ENCODE measurements at regions not wholly inside any gene's neighbourhood (a gene's known extent, or its start where the extent isn't known, plus 50 kb on each side); places are given as distances from the start of the nearest gene placed in this dataset.

GRCh38 chr2:121036226-121036692 lies 248.7 kb downstream of the TFCP2L1 start:
- Histone ChIP-seq H4K8ac (ENCODE audit: low read length) (no peak overlapping the region), H3K36me3 (ENCODE audit: control insufficient read depth in 1 of 2, insufficient read depth in 2 of 2, low read depth in 1 of 2, low read length in 2 of 2) (no peaks in the 10 kb centered on the region), H3K4ac (ENCODE audit: low read depth in 1 of 2, low read length in 2 of 2) (no peak overlapping the region), H2AFZ (ENCODE audit: low read depth, low read length) (no peak overlapping the region), H3K4me3 (ENCODE audit: insufficient read depth in 1 of 2, low read depth in 1 of 2, low read length in 2 of 2) (no peak overlapping the region), H2BK15ac (ENCODE audit: low read depth, poor library complexity, severe bottlenecking) (no peak overlapping the region), H3K27ac (ENCODE audit: low read length, poor library complexity, severe bottlenecking) (no peak overlapping the region), H3K27me3 (ENCODE audit: control insufficient read depth in 1 of 2, insufficient read depth in 1 of 2, low read length in 2 of 2) (peaks cover 62 to 82% of the 10 kb centered on the region in 2 experiments), H2BK12ac (ENCODE audit: low read length in 2 of 2) (no peak overlapping the region), H2BK5ac (ENCODE audit: low read depth, low read length, poor library complexity, severe bottlenecking) (no peak overlapping the region), H2BK120ac (ENCODE audit: low read depth, low read length) (no peak overlapping the region), H3K23ac (ENCODE audit: low read length in 2 of 2) (no peak overlapping the region), H4K91ac (ENCODE audit: low read length) (no peak overlapping the region), H3K79me1 (replicated peaks; ENCODE audit: low read length, poor library complexity, severe bottlenecking) (no peaks in the 10 kb centered on the region), H3K4me2 (ENCODE audit: low read length, poor library complexity, severe bottlenecking) (no peak overlapping the region), H3K4me1 (ENCODE audit: control insufficient read depth, insufficient read depth, low read depth, low read length) (peaks cover 8% of the 10 kb centered on the region), H3K14ac (ENCODE audit: low read length in 2 of 2) (no peak overlapping the region), H3K9me3 (ENCODE audit: control insufficient read depth, low read length) (no peaks in the 10 kb centered on the region), H3K18ac (ENCODE audit: low read depth in 1 of 2, low read length in 2 of 2) (no peak overlapping the region), H2AK5ac (ENCODE audit: low read length, severe bottlenecking) (no peak overlapping the region), H3K9ac (ENCODE audit: low read length) (no peak overlapping the region)
- WGBS, result 90% methylated on average over 2 of the region's 2 CpGs
- no peak for DNase-seq

DNA sequence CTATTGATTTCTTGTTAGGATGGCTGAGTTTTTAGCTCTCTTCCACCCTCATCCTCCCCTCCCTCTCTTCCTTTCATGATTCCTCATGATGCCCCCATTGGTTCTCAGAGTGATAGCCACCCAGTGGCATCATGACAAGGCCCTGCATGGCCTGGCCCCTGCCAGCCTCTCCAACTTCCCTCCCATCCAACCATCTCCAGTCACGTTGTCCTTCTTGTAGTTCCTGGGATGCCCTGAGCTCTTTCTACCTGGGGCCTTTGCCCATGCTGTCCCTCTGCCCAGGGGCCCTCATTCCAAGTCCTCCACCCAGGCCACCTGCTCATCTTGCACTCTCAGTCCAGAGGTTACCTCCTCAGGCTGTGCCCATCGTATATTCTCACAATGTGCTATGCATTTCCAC lies 247.5 kb downstream of the TFCP2L1 start:
- Histone ChIP-seq H3K23ac (ENCODE audit: low read length in 2 of 2) (no peak overlapping the region), H3K27ac (ENCODE audit: low read length, poor library complexity, severe bottlenecking) (no peak overlapping the region)
- 48% methylated on average over 1 of the region's 2 CpGs for WGBS

GRCh38 chr2:121038031-121038430 lies 247.0 kb downstream of the TFCP2L1 start:
- H3K23ac ChIP-seq (ENCODE audit: low read length in 2 of 2), result no peak overlapping the region
- no peak overlapping the region for H4K91ac ChIP-seq (ENCODE audit: low read length)
- no peaks in the 10 kb centered on the region for H3K9me3 ChIP-seq (ENCODE audit: control insufficient read depth, low read length)
- no peak overlapping the region for H3K27ac ChIP-seq (ENCODE audit: low read length, poor library complexity, severe bottlenecking)
- no peak overlapping the region for H4K8ac ChIP-seq (ENCODE audit: low read length)
- H3K4ac ChIP-seq (ENCODE audit: low read depth in 1 of 2, low read length in 2 of 2), result no peak overlapping the region
- peaks cover 56 to 76% of the 10 kb centered on the region in 2 experiments for H3K27me3 ChIP-seq (ENCODE audit: control insufficient read depth in 1 of 2, insufficient read depth in 1 of 2, low read length in 2 of 2)
- H3K9ac ChIP-seq (ENCODE audit: low read length), result no peak overlapping the region
- H3K36me3 ChIP-seq (ENCODE audit: control insufficient read depth in 1 of 2, insufficient read depth in 2 of 2, low read depth in 1 of 2, low read length in 2 of 2), result no peaks in the 10 kb centered on the region
- no peak overlapping the region for H3K4me3 ChIP-seq (ENCODE audit: insufficient read depth in 1 of 2, low read depth in 1 of 2, low read length in 2 of 2)
- H2AFZ ChIP-seq (ENCODE audit: low read depth, low read length), result no peak overlapping the region
- DNase-seq, result no peak
- H3K79me1 ChIP-seq (replicated peaks; ENCODE audit: low read length, poor library complexity, severe bottlenecking), result no peaks in the 10 kb centered on the region
- no peak overlapping the region for H2AK5ac ChIP-seq (ENCODE audit: low read length, severe bottlenecking)
- no peak overlapping the region for H2BK5ac ChIP-seq (ENCODE audit: low read depth, low read length, poor library complexity, severe bottlenecking)
- no peak overlapping the region for H2BK15ac ChIP-seq (ENCODE audit: low read depth, poor library complexity, severe bottlenecking)
- H2BK12ac ChIP-seq (ENCODE audit: low read length in 2 of 2), result no peak overlapping the region
- H2BK120ac ChIP-seq (ENCODE audit: low read depth, low read length), result no peak overlapping the region
- H3K14ac ChIP-seq (ENCODE audit: low read length in 2 of 2), result no peak overlapping the region
- peaks cover 8% of the 10 kb centered on the region for H3K4me1 ChIP-seq (ENCODE audit: control insufficient read depth, insufficient read depth, low read depth, low read length)
- WGBS, result 84% methylated on average over 7 of the region's 7 CpGs
- no peak overlapping the region for H3K18ac ChIP-seq (ENCODE audit: low read depth in 1 of 2, low read length in 2 of 2)
- no peak overlapping the region for H3K4me2 ChIP-seq (ENCODE audit: low read length, poor library complexity, severe bottlenecking)

More for the DNA sequence above, 247.5 kb downstream of the TFCP2L1 start:
- Histone ChIP-seq H3K14ac (ENCODE audit: low read length in 2 of 2) (no peak overlapping the region), H2BK5ac (ENCODE audit: low read depth, low read length, poor library complexity, severe bottlenecking) (no peak overlapping the region), H3K4ac (ENCODE audit: low read depth in 1 of 2, low read length in 2 of 2) (no peak overlapping the region), H3K4me1 (ENCODE audit: control insufficient read depth, insufficient read depth, low read depth, low read length) (peaks cover 8% of the 10 kb centered on the region), H3K9me3 (ENCODE audit: control insufficient read depth, low read length) (no peaks in the 10 kb centered on the region), H3K36me3 (ENCODE audit: control insufficient read depth in 1 of 2, insufficient read depth in 2 of 2, low read depth in 1 of 2, low read length in 2 of 2) (no peaks in the 10 kb centered on the region), H4K8ac (ENCODE audit: low read length) (no peak overlapping the region), H3K4me3 (ENCODE audit: insufficient read depth in 1 of 2, low read depth in 1 of 2, low read length in 2 of 2) (no peak overlapping the region), H3K18ac (ENCODE audit: low read depth in 1 of 2, low read length in 2 of 2) (no peak overlapping the region), H3K27me3 (ENCODE audit: control insufficient read depth in 1 of 2, insufficient read depth in 1 of 2, low read length in 2 of 2) (peaks cover 56 to 81% of the 10 kb centered on the region in 2 experiments), H2AK5ac (ENCODE audit: low read length, severe bottlenecking) (no peak overlapping the region), H2AFZ (ENCODE audit: low read depth, low read length) (no peak overlapping the region), H2BK120ac (ENCODE audit: low read depth, low read length) (no peak overlapping the region), H4K91ac (ENCODE audit: low read length) (no peak overlapping the region), H2BK12ac (ENCODE audit: low read length in 2 of 2) (no peak overlapping the region), H3K9ac (ENCODE audit: low read length) (no peak overlapping the region), H3K79me1 (replicated peaks; ENCODE audit: low read length, poor library complexity, severe bottlenecking) (no peaks in the 10 kb centered on the region), H2BK15ac (ENCODE audit: low read depth, poor library complexity, severe bottlenecking) (no peak overlapping the region), H3K4me2 (ENCODE audit: low read length, poor library complexity, severe bottlenecking) (no peak overlapping the region)
- no peak for DNase-seq

DNA sequence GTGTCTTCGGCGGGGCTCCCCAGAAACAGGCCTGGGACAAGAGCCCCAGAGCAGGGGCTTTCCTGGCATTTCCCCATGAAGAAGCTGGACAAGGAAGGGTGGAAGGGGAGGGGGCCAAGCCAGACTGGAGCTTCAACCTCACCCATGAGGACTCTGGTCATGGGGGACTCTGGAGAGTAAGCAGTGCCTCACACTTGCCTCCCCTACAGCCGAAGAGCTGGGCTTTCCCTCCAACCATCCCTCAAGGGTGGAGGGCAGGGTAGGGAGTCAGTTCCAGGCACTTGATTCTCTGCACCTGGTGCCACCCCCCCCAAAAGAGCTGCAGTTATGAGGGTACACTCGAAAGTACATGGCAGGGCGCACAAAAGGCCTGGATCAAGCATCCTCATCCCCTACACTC lies 246.6 kb downstream of the TFCP2L1 start:
- Histone ChIP-seq H3K23ac (ENCODE audit: low read length in 2 of 2) (no peak overlapping the region), H4K8ac (ENCODE audit: low read length) (no peak overlapping the region), H3K36me3 (ENCODE audit: control insufficient read depth in 1 of 2, insufficient read depth in 2 of 2, low read depth in 1 of 2, low read length in 2 of 2) (no peaks in the 10 kb centered on the region), H3K4me2 (ENCODE audit: low read length, poor library complexity, severe bottlenecking) (no peak overlapping the region), H2BK15ac (ENCODE audit: low read depth, poor library complexity, severe bottlenecking) (no peak overlapping the region), H2BK5ac (ENCODE audit: low read depth, low read length, poor library complexity, severe bottlenecking) (no peak overlapping the region), H3K27me3 (ENCODE audit: control insufficient read depth in 1 of 2, insufficient read depth in 1 of 2, low read length in 2 of 2) (peaks cover 55 to 76% of the 10 kb centered on the region in 2 experiments), H2AFZ (ENCODE audit: low read depth, low read length) (no peak overlapping the region), H3K4ac (ENCODE audit: low read depth in 1 of 2, low read length in 2 of 2) (no peak overlapping the region), H3K79me1 (replicated peaks; ENCODE audit: low read length, poor library complexity, severe bottlenecking) (no peaks in the 10 kb centered on the region), H2BK12ac (ENCODE audit: low read length in 2 of 2) (no peak overlapping the region), H3K9me3 (ENCODE audit: control insufficient read depth, low read length) (peaks cover 1% of the 10 kb centered on the region), H2BK120ac (ENCODE audit: low read depth, low read length) (no peak overlapping the region), H3K4me1 (ENCODE audit: control insufficient read depth, insufficient read depth, low read depth, low read length) (peaks cover 8% of the 10 kb centered on the region), H4K91ac (ENCODE audit: low read length) (no peak overlapping the region), H3K14ac (ENCODE audit: low read length in 2 of 2) (no peak overlapping the region), H3K27ac (ENCODE audit: low read length, poor library complexity, severe bottlenecking) (no peak overlapping the region), H2AK5ac (ENCODE audit: low read length, severe bottlenecking) (no peak overlapping the region), H3K18ac (ENCODE audit: low read depth in 1 of 2, low read length in 2 of 2) (no peak overlapping the region), H3K9ac (ENCODE audit: low read length) (no peak overlapping the region), H3K4me3 (ENCODE audit: insufficient read depth in 1 of 2, low read depth in 1 of 2, low read length in 2 of 2) (no peak overlapping the region)
- WGBS, result 90% methylated on average over 5 of the region's 5 CpGs
- no peak for DNase-seq

Measured in mesenchymal stem cell (in vitro differentiated cells and primary cell).